Calu3 (cell line): ENCODE measurements at regions not wholly inside any gene's neighbourhood (a gene's known extent, or its start where the extent isn't known, plus 50 kb on each side); places are given as distances from the start of the nearest gene placed in this dataset.
"Not testable (repeated sequence)": the region's sequence is repeated elsewhere in the genome, so short reads cannot be mapped to it uniquely, and the experiment has no call there.

ENCODE experiments used
- BruUV-seq: library from RNA; stranded (reverse); fragments of 400-500 nt; replicated peaks from 2 replicates; lab custom pipeline; 2021; lab: Mats Ljungman, UMichigan
- CTCF ChIA-PET: fragments of 300-600 bp; sonication (Branson Sonifier 250); formaldehyde crosslinking; loops from one replicate; lab custom pipeline; 2022; ENCODE audit warnings: antibody characterized with exemption; lab: Charles Lee
- DNase-seq: peaks from one replicate; pipeline ENCODE4 v3.0.0; 2022
- H3K27ac Mint-ChIP-seq: one replicate; pipeline ENCODE4 v1.8.0; 2022; ENCODE audit warnings: mixed read lengths; ENCODE audit not compliant: unreplicated experiment
- H3K27me3 Mint-ChIP-seq: one replicate; pipeline ENCODE4 v1.8.0; 2022; ENCODE audit warnings: mixed read lengths; ENCODE audit not compliant: unreplicated experiment
- H3K36me3 Mint-ChIP-seq: one replicate; pipeline ENCODE4 v1.8.0; 2022; ENCODE audit warnings: mild to moderate bottlenecking, moderate library complexity, mixed read lengths; ENCODE audit not compliant: insufficient read depth, unreplicated experiment
- H3K4me1 Mint-ChIP-seq: one replicate; pipeline ENCODE4 v1.8.0; 2022; ENCODE audit warnings: mild to moderate bottlenecking, low read depth, mixed read lengths; ENCODE audit not compliant: unreplicated experiment
- H3K4me3 Mint-ChIP-seq: one replicate; pipeline ENCODE4 v1.8.0; 2022; ENCODE audit warnings: mild to moderate bottlenecking, low read depth, moderate library complexity, mixed read lengths; ENCODE audit not compliant: unreplicated experiment
- H3K9me3 Mint-ChIP-seq: one replicate; pipeline ENCODE4 v1.8.0; 2022; ENCODE audit warnings: low read depth, mixed read lengths; ENCODE audit not compliant: unreplicated experiment
- CTCF ChIP-seq: fragments of 200-600 bp; IDR thresholded peaks from one replicate; pipeline ENCODE4 v1.8.0; 2022; ENCODE audit warnings: antibody characterized with exemption; ENCODE audit not compliant: unreplicated experiment
- intact Hi-C: fragments of 100-400 bp; cut with micrococcal nuclease; formaldehyde crosslinking; loops from one replicate; pipeline ENCODE4 v1.10.0; 2022; ENCODE audit not compliant: unreplicated experiment

GRCh38 chrX:104376937-104377336 is 122.2 kb upstream of the ESX1 start:
- no TSS peak for BruUV-seq
- DNase-seq, result no peak
- no peak for TF ChIP-seq CTCF
- intact Hi-C loops, result no loop called here
- Mint-ChIP-seq H3K9me3 (peaks cover 3% of the 10 kb centered on the region), H3K27ac (no peak overlapping the region), H3K4me1 (no peaks in the 10 kb centered on the region), H3K4me3 (no peak overlapping the region), H3K27me3 (peaks cover 15% of the 10 kb centered on the region), H3K36me3 (no peaks in the 10 kb centered on the region)
- CTCF ChIA-PET, result no interaction called here

GRCh38 chrX:104372547-104372946 is 117.8 kb upstream of the ESX1 start:
- DNase-seq, result no peak
- Mint-ChIP-seq H3K9me3 (peaks cover 3% of the 10 kb centered on the region), H3K4me1 (no peaks in the 10 kb centered on the region), H3K27me3 (no peaks in the 10 kb centered on the region), H3K27ac (no peak overlapping the region), H3K4me3 (no peak overlapping the region), H3K36me3 (no peaks in the 10 kb centered on the region)
- intact Hi-C loops, result no loop called here
- no peak for TF ChIP-seq CTCF
- CTCF ChIA-PET, result no interaction called here
- BruUV-seq, result no TSS peak

- H3K27ac Mint-ChIP-seq, result no peak overlapping the region
Measured at GRCh38 chrX:104370089-104370488, 115.4 kb upstream of the ESX1 start.

GRCh38 chrX:104360774-104361173 is 106.0 kb upstream of the ESX1 start:
- H3K9me3 Mint-ChIP-seq, DNase-seq, H3K27ac Mint-ChIP-seq, BruUV-seq, H3K4me1 Mint-ChIP-seq, CTCF ChIA-PET, H3K4me3 Mint-ChIP-seq, intact Hi-C loops, H3K36me3 Mint-ChIP-seq: not testable (repeated sequence)
- H3K27me3 Mint-ChIP-seq, result peaks cover 13% of the 10 kb centered on the region

More at GRCh38 chrX:104370089-104370488, 115.4 kb upstream of the ESX1 start:
- intact Hi-C loops, result no loop called here
- Mint-ChIP-seq H3K36me3 (no peaks in the 10 kb centered on the region), H3K4me1 (no peaks in the 10 kb centered on the region), H3K27me3 (no peaks in the 10 kb centered on the region), H3K4me3 (no peak overlapping the region), H3K9me3 (no peaks in the 10 kb centered on the region)
- no peak for TF ChIP-seq CTCF
- CTCF ChIA-PET, result interaction anchor here (0.9 to 1.0 kb wide), 2 partner anchors 18 to 62 kb away, joined by 3 to 5 read pairs; no protein-coding TSS in a partner anchor
- DNase-seq, result peak; percentile 58
- no TSS peak for BruUV-seq

- H3K27me3 Mint-ChIP-seq, result peaks cover 12% of the 10 kb centered on the region
- TF ChIP-seq CTCF, result no peak
- no peak for DNase-seq
- H3K27ac Mint-ChIP-seq, result no peak overlapping the region
- no peak overlapping the region for H3K4me3 Mint-ChIP-seq
- H3K9me3 Mint-ChIP-seq, result no peaks in the 10 kb centered on the region
- intact Hi-C loops, result no loop called here
- CTCF ChIA-PET, result no interaction called here
- H3K4me1 Mint-ChIP-seq, result no peaks in the 10 kb centered on the region
- H3K36me3 Mint-ChIP-seq, result no peaks in the 10 kb centered on the region
- BruUV-seq, result no TSS peak
Measured at GRCh38 chrX:104359124-104359523, 104.4 kb upstream of the ESX1 start.
